Psoas muscle (tissue), 7 donors: ENCODE measurements at regions not wholly inside any gene's neighbourhood (a gene's known extent, or its start where the extent isn't known, plus 50 kb on each side); places are given as distances from the start of the nearest gene placed in this dataset.

ENCODE experiments used
- ATAC-seq, 4 donors: fragments of 200-7000 bp; cut with Tn5 transposase; one replicate each; pipeline ENCODE4 v1.9.1; 2020; ENCODE audit warnings: moderate library complexity in 3 of 4, mild to moderate bottlenecking in 2 of 4
- DNase-seq, 2 donors: peaks; one replicate each; pipeline ENCODE4 v3.0.0-alpha.2; 2020
- H3K27ac ChIP-seq: fragments of 200-600 bp; one replicate; pipeline ENCODE4 v1.8.0; 2022
- H3K27me3 ChIP-seq, 3 donors: fragments of 200-600 bp in 1 of 3; one replicate each; pipeline versions ENCODE4 v1.6.1 to v1.8.0; 2013 to 2022; ENCODE audit warnings: low read length in 2 of 3, mild to moderate bottlenecking in 2 of 3, moderate library complexity in 1 of 3; ENCODE audit not compliant: insufficient read depth in 3 of 3
- H3K36me3 ChIP-seq, 2 donors: fragments of 200-600 bp in 1 of 2; one replicate each; pipeline versions ENCODE4 v1.6.1 to v1.8.0; 2013 to 2022; ENCODE audit warnings: low read depth in 1 of 2, mild to moderate bottlenecking in 1 of 2, moderate library complexity in 1 of 2; ENCODE audit not compliant: insufficient read depth in 1 of 2
- H3K4me1 ChIP-seq: fragments of 200-600 bp; one replicate; pipeline ENCODE4 v1.8.0; 2022
- H3K4me3 ChIP-seq: fragments of 200-600 bp; one replicate; pipeline ENCODE4 v1.8.0; 2022; ENCODE audit warnings: mild to moderate bottlenecking
- H3K9me3 ChIP-seq: fragments of 200-600 bp; one replicate; pipeline ENCODE4 v1.8.0; 2022
- CTCF ChIP-seq: fragments of 200-600 bp; IDR thresholded peaks from one replicate; pipeline ENCODE4 v1.8.0; 2022; ENCODE audit warnings: antibody characterized with exemption
- WGBS, 3 donors: extraction: QIAGEN DNeasy Blood & Tissue Kit; methylation state at CpG; one replicate each; pipeline versions ENCODE4 v1.1.6 to v1.1.7; 2013; 5-methylcytosine and 5-hydroxymethylcytosine counted together
- intact Hi-C, 2 donors: fragments of 100-400 bp; cut with DNase I; formaldehyde crosslinking; loops; one replicate each; pipeline versions ENCODE4 v1.11.0 to v1.14.2; 2022
- donor health status: healthy with polysubstance abuse.
- donor health status: DM: no; HTN: no; CAD: no; lungs with moderate emphysema.
- donor health status: Bipolar disorder and iron deficiency.
- donor health status: healthy.
- donor health status: DM: yes; HTN: yes; CAD: no.
- donor health status: DM: no; HTN: no; CAD: no.
- donor health status: DM: yes; HTN: yes; CAD: no.

GRCh38 chr20:40320517-40321011, 368.5 kb downstream of the MAFB start:
- 64 to 79% (median 65%) methylated on average over 7 of the region's 7 CpGs for WGBS, 3 donors
- Histone ChIP-seq H3K27ac (no peak overlapping the region), H3K36me3 (no peaks in the 10 kb centered on the region), H3K9me3 (no peaks in the 10 kb centered on the region), H3K27me3 (no peaks in the 10 kb centered on the region), H3K4me1 (no peaks in the 10 kb centered on the region), H3K4me3 (no peak overlapping the region)
- TF ChIP-seq CTCF: no peak
- no peak for ATAC-seq
- no peak for DNase-seq
- intact Hi-C loops: no loop called here

GRCh38 chr20:40319741-40320516, 369.1 kb downstream of the MAFB start:
- no peaks in the 10 kb centered on the region for H3K27me3 ChIP-seq
- intact Hi-C loops: no loop called here
- no peaks in the 10 kb centered on the region for H3K4me1 ChIP-seq
- no peak overlapping the region for H3K27ac ChIP-seq
- TF ChIP-seq CTCF: no peak
- DNase-seq: no peak
- 49 to 66% (median 58%) methylated on average over 15 of the region's 15 CpGs for WGBS, 3 donors
- H3K4me3 ChIP-seq: no peak overlapping the region
- ATAC-seq: no peak
- H3K9me3 ChIP-seq: no peaks in the 10 kb centered on the region
- H3K36me3 ChIP-seq: no peaks in the 10 kb centered on the region

- Histone ChIP-seq H3K27me3 (no peaks in the 10 kb centered on the region), H3K4me3 (no peak overlapping the region), H3K9me3 (no peaks in the 10 kb centered on the region), H3K27ac (no peak overlapping the region), H3K36me3 (no peaks in the 10 kb centered on the region), H3K4me1 (no peaks in the 10 kb centered on the region)
- WGBS, 3 donors: 72 to 82% (median 75%) methylated on average over 3 of the region's 3 CpGs
- no peak for TF ChIP-seq CTCF
- DNase-seq (no peak), ATAC-seq (no peak)
- intact Hi-C loops: no loop called here
These were observed 370.0 kb downstream of the MAFB start for GRCh38 chr20:40319056-40319455.

GRCh38 chr20:40317156-40317790, 371.8 kb downstream of the MAFB start:
- no peak overlapping the region for H3K27ac ChIP-seq
- WGBS, 3 donors: 32 to 56% (median 44%) methylated on average over 5 of the region's 5 CpGs
- intact Hi-C loops: no loop called here
- H3K4me3 ChIP-seq: no peak overlapping the region
- H3K27me3 ChIP-seq: no peaks in the 10 kb centered on the region
- TF ChIP-seq CTCF: no peak
- DNase-seq (no peak), ATAC-seq (no peak)
- H3K9me3 ChIP-seq: no peaks in the 10 kb centered on the region
- no peaks in the 10 kb centered on the region for H3K36me3 ChIP-seq
- H3K4me1 ChIP-seq: no peaks in the 10 kb centered on the region
